Neutrophil (primary cell): ENCODE measurements at regions not wholly inside any gene's neighbourhood (a gene's known extent, or its start where the extent isn't known, plus 50 kb on each side); places are given as distances from the start of the nearest gene placed in this dataset.

ENCODE experiments used
- H3K27ac ChIP-seq: fragments of 200-600 bp; sonication (generic); 2 replicates; pipeline ENCODE4 v1.5.1; 2016; ENCODE audit warnings: mild to moderate bottlenecking, moderate library complexity
- H3K27me3 ChIP-seq: fragments of 200-600 bp; sonication (generic); 2 replicates; pipeline ENCODE4 v1.6.0; 2016; ENCODE audit warnings: mild to moderate bottlenecking
- H3K36me3 ChIP-seq: fragments of 200-600 bp; sonication (generic); 2 replicates; pipeline ENCODE4 v1.5.1; 2017
- H3K4me1 ChIP-seq, 2 experiments: fragments of 200-600 bp in 1 of 2; sonication (generic) in 1 of 2; 1 replicate in 1 of 2; 2 replicates in 1 of 2; pipeline versions ENCODE4 v1.5.1 to v1.6.1; 2013 to 2016; ENCODE audit warnings: low read depth in 1 of 2, low read length in 1 of 2, mild to moderate bottlenecking in 1 of 2, moderate library complexity in 1 of 2; ENCODE audit not compliant: control insufficient read depth in 1 of 2, insufficient read depth in 1 of 2
- H3K4me3 ChIP-seq, 2 experiments: fragments of 200-600 bp in 1 of 2; sonication (generic) in 1 of 2; 1 replicate in 1 of 2; 2 replicates in 1 of 2; pipeline ENCODE4 v1.5.1; 2013 to 2016; ENCODE audit warnings: low read depth in 1 of 2, low read length in 1 of 2, mild to moderate bottlenecking in 1 of 2, moderate library complexity in 1 of 2
- H3K9me3 ChIP-seq: fragments of 200-600 bp; sonication (generic); 2 replicates; pipeline ENCODE4 v1.5.1; 2016
- CTCF ChIP-seq: fragments of 200-600 bp; sonication (generic); IDR thresholded peaks from 2 replicates; pipeline ENCODE4 v1.5.1; 2016; ENCODE audit warnings: antibody characterized with exemption

- Histone ChIP-seq H3K9me3 (no peaks in the 10 kb centered on the region), H3K4me1 (no peaks in the 10 kb centered on the region), H3K27me3 (peaks cover 73% of the 10 kb centered on the region), H3K4me3 (no peak overlapping the region), H3K27ac (no peak overlapping the region), H3K36me3 (no peaks in the 10 kb centered on the region)
- TF ChIP-seq CTCF = no peak
Measured at GRCh38 chr15:39270934-39271333, 309.9 kb upstream of the THBS1 start.

- H3K4me1 ChIP-seq = no peaks in the 10 kb centered on the region
- TF ChIP-seq CTCF = no peak
- no peaks in the 10 kb centered on the region for H3K36me3 ChIP-seq
- no peak overlapping the region for H3K4me3 ChIP-seq
- no peak overlapping the region for H3K27ac ChIP-seq
- H3K9me3 ChIP-seq = no peaks in the 10 kb centered on the region
- peaks cover 55% of the 10 kb centered on the region for H3K27me3 ChIP-seq
Measured at GRCh38 chr15:39272901-39273300, 308.0 kb upstream of the THBS1 start.

GRCh38 chr15:39273717-39274411 lies 307.0 kb upstream of the THBS1 start:
- Histone ChIP-seq H3K36me3 (no peaks in the 10 kb centered on the region), H3K27ac (no peak overlapping the region), H3K9me3 (no peaks in the 10 kb centered on the region), H3K4me1 (no peaks in the 10 kb centered on the region), H3K27me3 (peaks cover 46% of the 10 kb centered on the region), H3K4me3 (no peak overlapping the region)
- TF ChIP-seq CTCF = no peak

GRCh38 chr15:39275066-39275465 lies 305.8 kb upstream of the THBS1 start:
- no peak for TF ChIP-seq CTCF
- H3K4me1 ChIP-seq = no peaks in the 10 kb centered on the region
- no peak overlapping the region for H3K27ac ChIP-seq
- no peaks in the 10 kb centered on the region for H3K36me3 ChIP-seq
- H3K9me3 ChIP-seq = no peaks in the 10 kb centered on the region
- H3K27me3 ChIP-seq = peaks cover 38% of the 10 kb centered on the region
- no peak overlapping the region for H3K4me3 ChIP-seq

GRCh38 chr15:39279311-39279710 lies 301.6 kb upstream of the THBS1 start:
- no peaks in the 10 kb centered on the region for H3K9me3 ChIP-seq
- H3K4me3 ChIP-seq = no peak overlapping the region
- no peaks in the 10 kb centered on the region for H3K4me1 ChIP-seq
- no peak overlapping the region for H3K27ac ChIP-seq
- H3K36me3 ChIP-seq = no peaks in the 10 kb centered on the region
- H3K27me3 ChIP-seq = peaks cover 31% of the 10 kb centered on the region
- TF ChIP-seq CTCF = no peak

GRCh38 chr15:39281094-39281493 lies 299.8 kb upstream of the THBS1 start:
- Histone ChIP-seq H3K4me3 (no peak overlapping the region), H3K27ac (no peak overlapping the region), H3K27me3 (peaks cover 42% of the 10 kb centered on the region), H3K9me3 (no peaks in the 10 kb centered on the region), H3K4me1 (no peaks in the 10 kb centered on the region), H3K36me3 (no peaks in the 10 kb centered on the region)
- TF ChIP-seq CTCF = no peak
